WERI-Rb-1 (cell line): ENCODE measurements at regions not wholly inside any gene's neighbourhood (a gene's known extent, or its start where the extent isn't known, plus 50 kb on each side); places are given as distances from the start of the nearest gene placed in this dataset.

ENCODE experiments used
- DNase-seq: peaks from one replicate; pipeline ENCODE4 v3.0.0-alpha.2; 2020
- H3K27ac ChIP-seq: fragments of 250-450 bp; sonication (Bioruptor Pico); 2 replicates; pipeline ENCODE4 v1.5.1; 2020; ENCODE audit warnings: mild to moderate bottlenecking, moderate library complexity
- H3K27me3 ChIP-seq: fragments of 250-450 bp; sonication (Bioruptor Pico); 2 replicates; pipeline ENCODE4 v1.5.1; 2021; ENCODE audit warnings: mild to moderate bottlenecking, low read depth, moderate library complexity; ENCODE audit not compliant: insufficient read depth, severe bottlenecking
- H3K36me3 ChIP-seq: fragments of 250-450 bp; sonication (Bioruptor Pico); 2 replicates; pipeline ENCODE4 v1.5.1; 2020; ENCODE audit warnings: mild to moderate bottlenecking, moderate library complexity
- H3K4me3 ChIP-seq: 2 replicates; pipeline ENCODE4 v1.5.1; 2011; ENCODE audit warnings: low read depth, mild to moderate bottlenecking, control low read depth, low read length
- H3K9me3 ChIP-seq: fragments of 250-450 bp; sonication (Bioruptor Pico); 2 replicates; pipeline ENCODE4 v1.5.1; 2021; ENCODE audit warnings: mild to moderate bottlenecking, moderate library complexity; ENCODE audit not compliant: severe bottlenecking
- CTCF ChIP-seq: IDR thresholded peaks from 2 replicates; pipeline ENCODE4 v1.5.1; 2011; ENCODE audit warnings: low read depth, mild to moderate bottlenecking, control low read depth, inconsistent platforms, low read length

- no peak for TF ChIP-seq CTCF
- no peak for DNase-seq
- Histone ChIP-seq H3K27me3 (no peaks in the 10 kb centered on the region), H3K4me3 (no peak overlapping the region), H3K27ac (no peak overlapping the region), H3K36me3 (no peaks in the 10 kb centered on the region), H3K9me3 (no peaks in the 10 kb centered on the region)
Observed at GRCh38 chr1:193626695-193627094, 440.3 kb upstream of the B3GALT2 start.

- H3K36me3 ChIP-seq = no peaks in the 10 kb centered on the region
- no peak overlapping the region for H3K4me3 ChIP-seq
- no peaks in the 10 kb centered on the region for H3K9me3 ChIP-seq
- TF ChIP-seq CTCF = no peak
- no peaks in the 10 kb centered on the region for H3K27me3 ChIP-seq
- no peak overlapping the region for H3K27ac ChIP-seq
- DNase-seq = no peak
Observed at GRCh38 chr1:193625255-193625654, 438.8 kb upstream of the B3GALT2 start.

GRCh38 chr1:193619911-193620310 lies 433.5 kb upstream of the B3GALT2 start:
- no peak overlapping the region for H3K27ac ChIP-seq
- H3K27me3 ChIP-seq = no peaks in the 10 kb centered on the region
- H3K36me3 ChIP-seq = no peaks in the 10 kb centered on the region
- H3K4me3 ChIP-seq = no peak overlapping the region
- no peak for TF ChIP-seq CTCF
- no peaks in the 10 kb centered on the region for H3K9me3 ChIP-seq
- DNase-seq = no peak

- H3K9me3 ChIP-seq = no peaks in the 10 kb centered on the region
- TF ChIP-seq CTCF = no peak
- H3K4me3 ChIP-seq = no peak overlapping the region
- H3K36me3 ChIP-seq = no peaks in the 10 kb centered on the region
- H3K27ac ChIP-seq = no peak overlapping the region
- H3K27me3 ChIP-seq = no peaks in the 10 kb centered on the region
- DNase-seq = no peak
Observed at GRCh38 chr1:193614817-193615216, 428.4 kb upstream of the B3GALT2 start.

GRCh38 chr1:193614275-193614674 lies 427.9 kb upstream of the B3GALT2 start:
- no peak for TF ChIP-seq CTCF
- DNase-seq = no peak
- Histone ChIP-seq H3K27ac (no peak overlapping the region), H3K4me3 (no peak overlapping the region), H3K27me3 (no peaks in the 10 kb centered on the region), H3K9me3 (no peaks in the 10 kb centered on the region), H3K36me3 (no peaks in the 10 kb centered on the region)

GRCh38 chr1:193613041-193613440 lies 426.6 kb upstream of the B3GALT2 start:
- TF ChIP-seq CTCF = no peak
- Histone ChIP-seq H3K27me3 (no peaks in the 10 kb centered on the region), H3K27ac (no peak overlapping the region), H3K36me3 (no peaks in the 10 kb centered on the region), H3K9me3 (no peaks in the 10 kb centered on the region), H3K4me3 (no peak overlapping the region)
- no peak for DNase-seq
